Endothelial cell of umbilical vein (primary cell): ENCODE measurements at regions not wholly inside any gene's neighbourhood (a gene's known extent, or its start where the extent isn't known, plus 50 kb on each side); places are given as distances from the start of the nearest gene placed in this dataset.
A peak's percentile ranks its signal among the peaks of the same experiment; 100 is the strongest.

Source experiments
- BruUV-seq: library from RNA; stranded (reverse); fragments of 400-500 nt; replicated peaks from 2 replicates; lab custom pipeline; 2021; lab: Mats Ljungman, UMichigan
- CTCF ChIA-PET: fragments of 300-600, 350-600 bp; sonication (Branson Sonifier 250); formaldehyde crosslinking; loops from one replicate; lab custom pipeline; 2021; ENCODE audit warnings: antibody characterized with exemption, inconsistent platforms; lab: Charles Lee
- POLR2A ChIA-PET: fragments of 300-600, 350-600 bp; sonication (Branson Sonifier 250); formaldehyde crosslinking; loops from one replicate; lab custom pipeline; 2021; ENCODE audit warnings: antibody characterized with exemption, inconsistent platforms; lab: Charles Lee
- DNase-seq: peaks from one replicate; pipeline ENCODE4 v3.0.0-alpha.2; 2011; ENCODE audit warnings: low read depth, low spot score
- FAIRE-seq: peaks from 2 replicates; lab custom pipeline; 2011; peaks lifted over from hg19 to GRCh38; lab: Jason Lieb, UNC
- H2AFZ ChIP-seq: 2 replicates; pipeline ENCODE4 v1.6.0; 2012; ENCODE audit warnings: low read depth, low read length, control low read depth, inconsistent platforms
- H3K27ac ChIP-seq: 2 replicates; pipeline ENCODE4 v1.5.1; 2011; ENCODE audit warnings: low read depth, mild to moderate bottlenecking, control low read depth, low read length, moderate library complexity; ENCODE audit not compliant: insufficient read depth
- H3K27me3 ChIP-seq, 2 experiments: 2 replicates each; pipeline versions ENCODE4 v1.6.0 to v1.6.1; 2011; ENCODE audit warnings: low read length in 2 of 2, mixed read lengths in 1 of 2; ENCODE audit not compliant: control insufficient read depth in 2 of 2, insufficient read depth in 2 of 2
- H3K36me3 ChIP-seq, 2 experiments: 2 replicates in 1 of 2; 3 replicates in 1 of 2; pipeline ENCODE4 v1.5.1; 2011; ENCODE audit warnings: low read length in 2 of 2, mild to moderate bottlenecking in 1 of 2, moderate library complexity in 1 of 2; ENCODE audit not compliant: control insufficient read depth in 2 of 2, insufficient read depth in 2 of 2; ENCODE audit errors: extremely low read depth in 1 of 2
- H3K4me1 ChIP-seq: 3 replicates; pipeline ENCODE4 v1.5.1; 2011; ENCODE audit warnings: mild to moderate bottlenecking, low read length; ENCODE audit not compliant: control insufficient read depth, insufficient read depth; ENCODE audit errors: extremely low read depth
- H3K4me2 ChIP-seq: 2 replicates; pipeline ENCODE4 v1.6.1; 2011; ENCODE audit warnings: low read length, control low read depth, mixed read lengths; ENCODE audit not compliant: insufficient read depth
- H3K4me3 ChIP-seq, 3 experiments: fragments of 200-600 bp in 1 of 3; sonication (generic), shearing (Covaris generic) in 1 of 3; replicated peaks in 1 of 3; 2 replicates each; pipeline ENCODE4 v1.5.1; 2011 to 2016; ENCODE audit warnings: control low read depth in 3 of 3, low read length in 3 of 3, mild to moderate bottlenecking in 2 of 3, inconsistent platforms in 1 of 3, low read depth in 1 of 3, moderate library complexity in 1 of 3; ENCODE audit not compliant: insufficient read depth in 1 of 3
- H3K79me2 ChIP-seq: 2 replicates; pipeline ENCODE4 v1.6.0; 2012; ENCODE audit warnings: low read length, inconsistent platforms; ENCODE audit not compliant: control insufficient read depth, insufficient read depth
- H3K9ac ChIP-seq: replicated peaks from 2 replicates; pipeline ENCODE3; 2011; ENCODE audit warnings: low read length, control low read depth; ENCODE audit not compliant: insufficient read depth; ENCODE audit errors: extremely low read depth
- H3K9me1 ChIP-seq: replicated peaks from 3 replicates; pipeline ENCODE4 v1.6.0; 2011; ENCODE audit warnings: mild to moderate bottlenecking, low read length; ENCODE audit not compliant: control insufficient read depth, insufficient read depth; ENCODE audit errors: extremely low read depth
- H3K9me3 ChIP-seq: replicated peaks from 2 replicates; pipeline ENCODE4 v1.5.1; 2012; ENCODE audit warnings: low read length, inconsistent platforms; ENCODE audit not compliant: control insufficient read depth, insufficient read depth
- H4K20me1 ChIP-seq: replicated peaks from 2 replicates; pipeline ENCODE3; 2011; ENCODE audit warnings: mild to moderate bottlenecking, low read length; ENCODE audit not compliant: control insufficient read depth, insufficient read depth; ENCODE audit errors: extremely low read depth
- CTCF ChIP-seq, 2 donors: IDR thresholded peaks; 1 replicate in 1 of 2; 2 replicates in 1 of 2; pipeline ENCODE4 v1.5.1; 2011; ENCODE audit warnings: low read length in 2 of 2, mild to moderate bottlenecking in 2 of 2, moderate library complexity in 2 of 2, control low read depth in 1 of 2, inconsistent platforms in 1 of 2, low read depth in 1 of 2; ENCODE audit not compliant: insufficient read depth in 1 of 2; ENCODE audit errors: extremely low read depth in 1 of 2
- EZH2 ChIP-seq: IDR thresholded peaks from 2 replicates; pipeline ENCODE4 v1.6.1; 2012; ENCODE audit warnings: borderline replicate concordance, low read depth, mild to moderate bottlenecking, moderate library complexity, low read length, inconsistent platforms; ENCODE audit not compliant: severe bottlenecking
- FOS ChIP-seq: IDR thresholded peaks from 2 replicates; pipeline ENCODE4 v1.6.1; 2011; ENCODE audit warnings: mild to moderate bottlenecking, low read length, moderate library complexity, borderline replicate concordance; ENCODE audit not compliant: insufficient read depth
- GATA2 ChIP-seq: IDR thresholded peaks from 2 replicates; pipeline ENCODE4 v1.7.0; 2011; ENCODE audit warnings: low read depth, mild to moderate bottlenecking, moderate library complexity, mixed read lengths, low read length; ENCODE audit not compliant: insufficient read length, insufficient read depth
- JUN ChIP-seq: IDR thresholded peaks from 2 replicates; pipeline ENCODE4 v1.6.1; 2011; ENCODE audit warnings: borderline replicate concordance, low read depth; ENCODE audit not compliant: insufficient read length, insufficient read depth
- MAX ChIP-seq: IDR thresholded peaks from 2 replicates; pipeline ENCODE4 v1.6.1; 2011; ENCODE audit not compliant: insufficient read depth, insufficient read length
- MYC ChIP-seq: IDR thresholded peaks from one replicate; pipeline ENCODE4 v1.6.1; 2011; ENCODE audit warnings: mild to moderate bottlenecking, low read depth, low read length
- POLR2A ChIP-seq: IDR thresholded peaks from 2 replicates; pipeline ENCODE4 v1.6.1; 2012; ENCODE audit warnings: low read depth, mild to moderate bottlenecking, control low read depth, low read length
- POLR2AphosphoS5 ChIP-seq: IDR thresholded peaks from 2 replicates; pipeline ENCODE4 v1.6.1; 2012; ENCODE audit warnings: low read depth, mild to moderate bottlenecking, control low read depth, low read length, moderate library complexity; ENCODE audit not compliant: insufficient read depth
- dilution Hi-C: fragments of 300-500 bp; cut with MboI; formaldehyde crosslinking; loops from one replicate; pipeline ENCODE4 v1.15.0; 2019; ENCODE audit warnings: low sequenced_read_pairs; ENCODE audit not compliant: extremely low pct_ligation_motif_present
- intact Hi-C: fragments of 100-400 bp; cut with micrococcal nuclease; formaldehyde crosslinking; loops from one replicate; pipeline ENCODE4 v1.10.0; 2022

GRCh38 chr3:115348412-115348811, 201.3 kb upstream of the ZBTB20 start:
- POLR2A ChIA-PET = no interaction called here
- Histone ChIP-seq H3K9me3 (no peaks in the 10 kb centered on the region), H2AFZ (no peak overlapping the region), H3K9ac (no peak overlapping the region), H3K79me2 (no peaks in the 10 kb centered on the region), H3K4me3 (no peak overlapping the region), H3K4me2 (no peak overlapping the region), H3K9me1 (no peaks in the 10 kb centered on the region), H3K36me3 (no peaks in the 10 kb centered on the region), H3K27ac (no peak overlapping the region), H3K27me3 (no peaks in the 10 kb centered on the region), H3K4me1 (peaks cover 26% of the 10 kb centered on the region), H4K20me1 (no peaks in the 10 kb centered on the region)
- no peak for TF ChIP-seq MYC
- TF ChIP-seq MAX = no peak
- TF ChIP-seq EZH2 = no peak
- TF ChIP-seq FOS = no peak
- TF ChIP-seq POLR2AphosphoS5 = no peak
- TF ChIP-seq GATA2 = no peak
- TF ChIP-seq POLR2A = no peak
- no peak for TF ChIP-seq JUN
- no TSS peak for BruUV-seq
- DNase-seq = peak; percentile 70
- dilution Hi-C loops (no loop called here), intact Hi-C loops (no loop called here)
- CTCF ChIA-PET = interaction anchor here (1.6 kb wide), 1 partner anchor 12 kb away, joined by 3 read pairs; no protein-coding TSS in a partner anchor
- FAIRE-seq = no peak

GRCh38 chr3:115348951-115349745, 202.1 kb upstream of the ZBTB20 start:
- FAIRE-seq (no peak), DNase-seq (peak; percentile 51)
- dilution Hi-C loops (no loop called here), intact Hi-C loops (no loop called here)
- ChIA-PET POLR2A (no interaction called here), CTCF (interaction anchor here (1.6 kb wide), 1 partner anchor 13 kb away, joined by 3 read pairs; no protein-coding TSS in a partner anchor)
- Histone ChIP-seq H3K36me3 (no peaks in the 10 kb centered on the region), H2AFZ (no peak overlapping the region), H3K9me3 (no peaks in the 10 kb centered on the region), H3K9me1 (no peaks in the 10 kb centered on the region), H3K27me3 (no peaks in the 10 kb centered on the region), H3K4me3 (no peak overlapping the region), H4K20me1 (no peaks in the 10 kb centered on the region), H3K9ac (no peak overlapping the region), H3K79me2 (no peaks in the 10 kb centered on the region), H3K4me1 (peaks cover 26% of the 10 kb centered on the region), H3K4me2 (no peak overlapping the region), H3K27ac (no peak overlapping the region)
- BruUV-seq = no TSS peak
- TF ChIP-seq POLR2A (no peak), CTCF (IDR thresholded peaks at IDR 0.05; ENCODE audit: extremely low read depth in 1 of 2, insufficient read depth in 1 of 2, low read depth in 1 of 2, low read length in 2 of 2) (no peak), EZH2 (no peak), MYC (no peak), JUN (no peak), FOS (no peak), GATA2 (no peak), MAX (no peak), POLR2AphosphoS5 (no peak)
